AG04449 (cell line): ENCODE measurements at regions not wholly inside any gene's neighbourhood (a gene's known extent, or its start where the extent isn't known, plus 50 kb on each side); places are given as distances from the start of the nearest gene placed in this dataset.

ENCODE experiments used
- CTCF ChIA-PET: fragments of 350-600 bp; formaldehyde crosslinking; extraction: SDS; loops from one replicate; lab custom pipeline; 2021; ENCODE audit warnings: antibody characterized with exemption; lab: Yijun Ruan, JAX
- POLR2A ChIA-PET: fragments of 400-600, 350-600 bp; formaldehyde crosslinking; extraction: SDS; loops from one replicate; lab custom pipeline; 2020; ENCODE audit warnings: antibody characterized with exemption, inconsistent platforms; lab: Yijun Ruan, JAX
- DNase-seq: peaks from one replicate; pipeline ENCODE4 v3.0.0-alpha.2; 2010; ENCODE audit warnings: low read depth, low spot score
- H3K4me3 ChIP-seq: 2 replicates; pipeline ENCODE4 v1.5.1; 2011; ENCODE audit warnings: low read depth, mild to moderate bottlenecking, control low read depth, low read length
- TF ChIP-seq, protein P1 (sequence below): IDR thresholded peaks from one replicate; pipeline ENCODE4 v1.5.1; 2011; ENCODE audit warnings: mild to moderate bottlenecking, moderate library complexity, low read length, control low read depth, inconsistent platforms; ENCODE audit not compliant: insufficient read depth; ENCODE audit errors: missing control alignments

DNA sequence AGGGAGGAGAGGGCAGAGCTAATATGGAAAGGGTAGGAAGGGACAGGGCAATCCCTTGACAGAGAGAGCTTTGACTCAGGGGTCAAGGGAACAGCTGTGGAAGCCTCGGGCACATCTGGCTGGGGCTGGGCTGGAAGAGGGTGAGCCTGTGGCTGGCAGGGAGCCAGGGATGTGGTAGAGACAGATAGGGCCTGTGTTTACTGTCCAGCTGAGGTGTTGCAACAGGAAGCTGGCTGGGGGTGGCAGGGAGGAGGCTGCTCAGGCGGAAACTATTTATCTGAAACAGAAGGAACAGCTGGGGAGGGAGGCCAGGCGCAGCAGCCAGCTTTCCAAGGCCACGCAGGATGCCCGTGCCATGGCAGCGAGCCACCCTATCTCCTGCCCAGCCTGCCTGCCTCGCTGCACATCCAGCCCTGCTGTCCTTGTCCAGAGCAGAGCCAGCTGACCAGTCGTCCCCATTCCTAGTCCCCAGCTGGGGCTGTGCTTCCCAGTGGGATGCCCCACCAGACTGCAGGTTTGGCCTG lies 264.7 kb downstream of the CYP26B1 start:
- H3K4me3 ChIP-seq = no peak overlapping the region
- TF ChIP-seq, protein P1, sequence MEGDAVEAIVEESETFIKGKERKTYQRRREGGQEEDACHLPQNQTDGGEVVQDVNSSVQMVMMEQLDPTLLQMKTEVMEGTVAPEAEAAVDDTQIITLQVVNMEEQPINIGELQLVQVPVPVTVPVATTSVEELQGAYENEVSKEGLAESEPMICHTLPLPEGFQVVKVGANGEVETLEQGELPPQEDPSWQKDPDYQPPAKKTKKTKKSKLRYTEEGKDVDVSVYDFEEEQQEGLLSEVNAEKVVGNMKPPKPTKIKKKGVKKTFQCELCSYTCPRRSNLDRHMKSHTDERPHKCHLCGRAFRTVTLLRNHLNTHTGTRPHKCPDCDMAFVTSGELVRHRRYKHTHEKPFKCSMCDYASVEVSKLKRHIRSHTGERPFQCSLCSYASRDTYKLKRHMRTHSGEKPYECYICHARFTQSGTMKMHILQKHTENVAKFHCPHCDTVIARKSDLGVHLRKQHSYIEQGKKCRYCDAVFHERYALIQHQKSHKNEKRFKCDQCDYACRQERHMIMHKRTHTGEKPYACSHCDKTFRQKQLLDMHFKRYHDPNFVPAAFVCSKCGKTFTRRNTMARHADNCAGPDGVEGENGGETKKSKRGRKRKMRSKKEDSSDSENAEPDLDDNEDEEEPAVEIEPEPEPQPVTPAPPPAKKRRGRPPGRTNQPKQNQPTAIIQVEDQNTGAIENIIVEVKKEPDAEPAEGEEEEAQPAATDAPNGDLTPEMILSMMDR = no peak
- POLR2A ChIA-PET = no interaction called here
- CTCF ChIA-PET = interaction anchor here (1.8 to 3.9 kb wide), 3 partner anchors 8 to 81 kb away, joined by 6 to 21 read pairs (median 8); no protein-coding TSS in a partner anchor
- DNase-seq = no peak

DNA sequence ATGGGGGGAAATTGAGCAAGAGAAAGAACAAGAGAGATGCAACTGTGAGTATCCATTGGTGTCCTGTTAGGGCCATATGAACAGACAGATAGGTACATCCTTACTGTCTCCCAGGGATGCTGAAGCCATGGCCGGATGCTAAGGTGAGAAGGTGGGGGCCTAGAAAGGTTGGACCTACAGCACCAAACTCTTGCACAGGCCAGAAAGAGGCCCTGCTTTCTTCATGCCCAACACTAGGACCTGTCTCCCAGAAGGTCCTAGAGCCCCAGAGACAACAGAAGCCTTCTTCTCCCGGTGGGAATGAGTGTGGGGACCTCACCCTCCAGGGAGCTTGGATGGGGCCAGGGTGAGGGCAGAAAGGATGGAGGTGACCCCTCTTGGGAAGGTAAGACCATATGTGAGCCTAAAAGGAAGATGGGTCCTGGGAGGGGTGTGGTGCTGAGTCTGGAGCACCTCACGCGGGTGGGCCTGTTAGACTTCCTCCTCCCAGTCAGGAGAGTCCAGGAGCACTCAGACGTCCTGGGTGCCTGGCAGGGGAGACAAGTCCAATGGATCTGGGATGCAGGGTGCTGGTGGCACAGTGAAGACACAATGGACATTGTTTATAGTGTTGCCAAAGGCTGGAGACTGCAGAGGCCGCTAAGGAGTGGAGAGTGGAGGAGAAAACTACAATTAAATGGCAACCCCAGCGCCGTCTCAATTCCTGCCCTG lies 265.3 kb downstream of the CYP26B1 start:
- TF ChIP-seq, protein P1 = no peak
- ChIA-PET POLR2A (no interaction called here), CTCF (interaction anchor here (1.7 to 3.9 kb wide), 3 partner anchors 9 to 81 kb away, joined by 3 to 21 read pairs (median 8); no protein-coding TSS in a partner anchor)
- H3K4me3 ChIP-seq = no peak overlapping the region
- no peak for DNase-seq

DNA sequence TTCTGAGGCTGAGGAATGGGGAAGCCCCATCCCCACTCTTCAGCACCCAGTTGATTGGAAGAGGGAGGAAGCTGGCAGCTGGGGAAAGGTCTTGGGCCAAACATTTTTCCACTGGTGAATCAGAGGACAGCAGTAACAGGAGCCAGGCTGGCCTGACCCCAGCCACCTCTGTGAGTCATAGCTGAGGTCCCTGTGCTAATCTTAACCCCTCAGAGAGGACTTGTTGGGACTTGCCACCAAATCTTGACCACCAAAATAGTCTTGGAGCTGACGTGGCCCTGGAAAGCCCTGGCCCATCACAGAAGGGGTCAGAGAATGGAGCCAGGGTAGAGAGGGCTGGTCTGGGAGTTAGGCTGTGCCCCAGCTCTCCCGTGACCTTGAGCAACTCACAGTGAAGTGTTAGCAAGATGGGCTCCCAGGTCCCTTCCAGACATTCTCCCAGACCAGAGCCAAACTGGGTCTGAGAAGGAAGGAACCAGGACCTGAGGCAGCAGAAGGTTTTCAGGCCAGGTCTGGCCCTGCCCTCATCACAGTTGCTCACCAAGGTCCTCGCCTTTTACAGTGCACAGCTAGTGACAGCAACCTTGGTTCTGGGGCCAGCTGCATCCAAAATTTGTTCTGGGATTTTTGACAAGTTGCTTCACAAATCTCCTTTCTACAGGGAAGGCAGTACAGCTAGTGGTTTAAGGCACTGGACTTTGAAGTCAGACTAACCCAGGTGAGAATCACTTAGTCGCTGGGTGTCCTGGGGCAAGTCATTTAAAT lies 266.6 kb downstream of the CYP26B1 start:
- POLR2A ChIA-PET = no interaction called here
- CTCF ChIA-PET = interaction anchor here (0.8 to 3.9 kb wide), 6 partner anchors 8 to 699 kb away, joined by 3 to 21 read pairs (median 3); no protein-coding TSS in a partner anchor
- H3K4me3 ChIP-seq = no peak overlapping the region
- TF ChIP-seq, protein P1 = no peak
- peak; percentile 12 for DNase-seq

DNA sequence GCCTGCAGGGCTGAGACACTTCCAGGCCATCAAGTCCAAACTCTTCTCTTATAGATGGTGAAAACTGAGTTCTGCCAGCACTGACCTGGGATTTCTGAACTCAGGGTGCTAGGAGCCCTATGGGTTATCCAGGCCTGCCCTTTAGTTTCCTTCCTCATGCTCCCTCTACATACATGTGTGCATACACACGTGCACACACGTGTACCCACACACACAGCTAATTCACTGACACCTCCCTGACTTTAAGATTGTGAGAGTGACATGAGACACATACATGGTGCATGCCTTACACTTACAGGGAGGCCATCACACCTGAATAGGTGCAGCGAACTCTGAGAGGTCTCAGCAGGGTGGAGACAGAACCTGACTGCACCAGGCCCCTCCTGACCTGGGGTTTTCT lies 267.4 kb downstream of the CYP26B1 start:
- H3K4me3 ChIP-seq = no peak overlapping the region
- TF ChIP-seq, protein P1 = no peak
- no peak for DNase-seq
- CTCF ChIA-PET = interaction anchor here (0.8 to 3.9 kb wide), 5 partner anchors 8 to 270 kb away, joined by 3 to 21 read pairs (median 5); no protein-coding TSS in a partner anchor
- POLR2A ChIA-PET = no interaction called here

GRCh38 chr2:71879509-71880184 lies 268.0 kb downstream of the CYP26B1 start:
- TF ChIP-seq, protein P1 = no peak
- DNase-seq = no peak
- ChIA-PET POLR2A (no interaction called here), CTCF (interaction anchor here (0.8 to 3.9 kb wide), 5 partner anchors 8 to 270 kb away, joined by 3 to 21 read pairs (median 5); no protein-coding TSS in a partner anchor)
- H3K4me3 ChIP-seq = no peak overlapping the region
